AG08396 (cell line): ENCODE measurements at regions not wholly inside any gene's neighbourhood (a gene's known extent, or its start where the extent isn't known, plus 50 kb on each side); places are given as distances from the start of the nearest gene placed in this dataset.
"Not testable (repeated sequence)": the region's sequence is repeated elsewhere in the genome, so short reads cannot be mapped to it uniquely, and the experiment has no call there.

Experiments used
- DNase-seq: peaks from one replicate; pipeline ENCODE4 v3.0.0; 2012; ENCODE audit warnings: low spot score, mixed read lengths

GRCh38 chrX:19237901-19238300 is 105.8 kb upstream of the PDHA1 start:
- DNase-seq, result no peak

- DNase-seq, result no peak
Observed at GRCh38 chrX:19243431-19243830, 100.3 kb upstream of the PDHA1 start.

- not testable (repeated sequence) for DNase-seq
Observed at GRCh38 chrX:19244921-19245320, 98.8 kb upstream of the PDHA1 start.

- no peak for DNase-seq
Observed at GRCh38 chrX:19245711-19246269, 97.9 kb upstream of the PDHA1 start.

GRCh38 chrX:19256986-19257385 is 86.7 kb upstream of the PDHA1 start:
- no peak for DNase-seq

- DNase-seq, result not testable (repeated sequence)
Observed at GRCh38 chrX:19261026-19261425, 82.7 kb upstream of the PDHA1 start.

GRCh38 chrX:19270727-19271126 is 73.0 kb upstream of the PDHA1 start:
- DNase-seq, result no peak

- DNase-seq, result no peak
Observed at GRCh38 chrX:19272452-19272851, 71.3 kb upstream of the PDHA1 start.

GRCh38 chrX:19280636-19281035 is 63.1 kb upstream of the PDHA1 start:
- no peak for DNase-seq

GRCh38 chrX:19281256-19281655 is 62.5 kb upstream of the PDHA1 start:
- no peak for DNase-seq

GRCh38 chrX:19283597-19284339 is 60.0 kb upstream of the PDHA1 start:
- DNase-seq, result no peak

- DNase-seq, result no peak
Observed at GRCh38 chrX:19285857-19286256, 57.9 kb upstream of the PDHA1 start.

- no peak for DNase-seq
Observed at GRCh38 chrX:19291086-19291485, 52.6 kb upstream of the PDHA1 start.

GRCh38 chrX:19293606-19294325 is 50.0 kb upstream of the PDHA1 start:
- no peak for DNase-seq
